Vagina (tissue), 2 donors: ENCODE measurements at regions not wholly inside any gene's neighbourhood (a gene's known extent, or its start where the extent isn't known, plus 50 kb on each side); places are given as distances from the start of the nearest gene placed in this dataset.
"Not testable (repeated sequence)": the region's sequence is repeated elsewhere in the genome, so short reads cannot be mapped to it uniquely, and the experiment has no call there.

ENCODE experiments used
- DNase-seq, 2 donors: peaks; one replicate each; pipeline ENCODE4 v3.0.0-alpha.2; 2017; ENCODE audit errors: extremely low spot score in 2 of 2
- H3K27ac ChIP-seq: fragments of 200-600 bp; sonication (generic); one replicate; pipeline ENCODE4 v1.5.1; 2019
- H3K27me3 ChIP-seq: fragments of 200-600 bp; sonication (generic); one replicate; pipeline ENCODE4 v1.5.1; 2019
- H3K36me3 ChIP-seq, 2 donors: fragments of 200-600 bp; sonication (generic); one replicate each; pipeline ENCODE4 v1.5.1; 2017 to 2019
- H3K4me1 ChIP-seq: fragments of 200-600 bp; sonication (generic); one replicate; pipeline ENCODE4 v1.5.1; 2019
- H3K4me3 ChIP-seq, 2 donors: fragments of 200-600 bp; sonication (generic); 1 replicate in 1 of 2; 2 replicates in 1 of 2; pipeline ENCODE4 v1.5.1; 2016 to 2019
- H3K9me3 ChIP-seq: fragments of 200-600 bp; sonication (generic); one replicate; pipeline ENCODE4 v1.5.1; 2019
- CTCF ChIP-seq, 3 experiments: fragments of 450-650 bp in 2 of 3; fragments of 200-600 bp in 1 of 3; sonication (generic) in 1 of 3; IDR thresholded peaks; one replicate each; pipeline ENCODE4 v1.5.1; 2017 to 2019; ENCODE audit warnings: antibody characterized with exemption in 3 of 3, mild to moderate bottlenecking in 2 of 3, moderate library complexity in 2 of 3
- POLR2A ChIP-seq, 2 donors: fragments of 450-650 bp; IDR thresholded peaks; one replicate each; pipeline ENCODE4 v1.6.1; 2017; ENCODE audit warnings: antibody characterized with exemption in 2 of 2, mild to moderate bottlenecking in 2 of 2, moderate library complexity in 2 of 2
- POLR2AphosphoS5 ChIP-seq, 2 donors: sonication (generic); formaldehyde crosslinking; IDR thresholded peaks; one replicate each; pipeline ENCODE4 v1.9.0; 2017; ENCODE audit warnings: antibody characterized with exemption in 2 of 2, mild to moderate bottlenecking in 2 of 2, low read depth in 1 of 2; ENCODE audit not compliant: insufficient read depth in 1 of 2
- intact Hi-C: fragments of 100-400 bp; cut with DNase I; formaldehyde crosslinking; loops from one replicate; pipeline ENCODE4 v1.15.1; 2023

GRCh38 chr10:65166272-65166671 lies 1645.1 kb downstream of the REEP3 start:
- intact Hi-C loops = no loop called here
- TF ChIP-seq POLR2A (IDR thresholded peaks at IDR 0.05) (no peak), POLR2AphosphoS5 (IDR thresholded peaks at IDR 0.05; ENCODE audit: insufficient read depth in 1 of 2, low read depth in 1 of 2) (no peak), CTCF (IDR thresholded peaks at IDR 0.05) (no peak)

GRCh38 chr10:65172249-65172648 lies 1651.0 kb downstream of the REEP3 start:
- Histone ChIP-seq H3K4me1 (no peaks in the 10 kb centered on the region), H3K27ac (no peak overlapping the region), H3K9me3 (no peaks in the 10 kb centered on the region), H3K36me3 (no peaks in the 10 kb centered on the region), H3K27me3 (no peaks in the 10 kb centered on the region), H3K4me3 (no peak overlapping the region)
- no peak for DNase-seq
- intact Hi-C loops = no loop called here
- TF ChIP-seq CTCF (IDR thresholded peaks at IDR 0.05) (no peak), POLR2A (IDR thresholded peaks at IDR 0.05) (no peak), POLR2AphosphoS5 (IDR thresholded peaks at IDR 0.05; ENCODE audit: insufficient read depth in 1 of 2, low read depth in 1 of 2) (no peak)

More at GRCh38 chr10:65166272-65166671, 1645.1 kb downstream of the REEP3 start:
- no peaks in the 10 kb centered on the region for H3K9me3 ChIP-seq
- no peak overlapping the region for H3K4me3 ChIP-seq
- no peak overlapping the region for H3K27ac ChIP-seq
- no peaks in the 10 kb centered on the region for H3K36me3 ChIP-seq
- no peaks in the 10 kb centered on the region for H3K4me1 ChIP-seq
- no peak for DNase-seq
- no peaks in the 10 kb centered on the region for H3K27me3 ChIP-seq

- H3K4me3 ChIP-seq = no peak overlapping the region
- H3K4me1 ChIP-seq = no peaks in the 10 kb centered on the region
- DNase-seq = no peak
- H3K27ac ChIP-seq = no peak overlapping the region
- H3K36me3 ChIP-seq = no peaks in the 10 kb centered on the region
- H3K27me3 ChIP-seq = no peaks in the 10 kb centered on the region
- intact Hi-C loops = no loop called here
- TF ChIP-seq POLR2A (IDR thresholded peaks at IDR 0.05) (no peak), CTCF (IDR thresholded peaks at IDR 0.05) (no peak), POLR2AphosphoS5 (IDR thresholded peaks at IDR 0.05; ENCODE audit: insufficient read depth in 1 of 2, low read depth in 1 of 2) (no peak)
- no peaks in the 10 kb centered on the region for H3K9me3 ChIP-seq
Observed at GRCh38 chr10:65176994-65177393, 1655.8 kb downstream of the REEP3 start.

- Histone ChIP-seq H3K9me3 (no peaks in the 10 kb centered on the region), H3K4me3 (no peak overlapping the region), H3K27ac (no peak overlapping the region), H3K4me1 (no peaks in the 10 kb centered on the region), H3K36me3 (no peaks in the 10 kb centered on the region), H3K27me3 (no peaks in the 10 kb centered on the region)
- DNase-seq = no peak
- TF ChIP-seq POLR2A (IDR thresholded peaks at IDR 0.05) = no peak
- no peak for TF ChIP-seq CTCF (IDR thresholded peaks at IDR 0.05)
- intact Hi-C loops = no loop called here
Observed at GRCh38 chr10:65183236-65183635, 1662.0 kb downstream of the REEP3 start.

- H3K27me3 ChIP-seq, H3K36me3 ChIP-seq, H3K27ac ChIP-seq, intact Hi-C loops, H3K4me3 ChIP-seq, H3K9me3 ChIP-seq, H3K4me1 ChIP-seq, DNase-seq: not testable (repeated sequence)
Observed at GRCh38 chr10:65186668-65187067, 1665.5 kb downstream of the REEP3 start.

- no peak overlapping the region for H3K4me3 ChIP-seq
- no peaks in the 10 kb centered on the region for H3K9me3 ChIP-seq
- no peak overlapping the region for H3K27ac ChIP-seq
- intact Hi-C loops = no loop called here
- no peak for DNase-seq
- no peaks in the 10 kb centered on the region for H3K27me3 ChIP-seq
- H3K4me1 ChIP-seq = no peaks in the 10 kb centered on the region
- no peak for TF ChIP-seq CTCF (IDR thresholded peaks at IDR 0.05)
- TF ChIP-seq POLR2A (IDR thresholded peaks at IDR 0.05) = no peak
- TF ChIP-seq POLR2AphosphoS5 (IDR thresholded peaks at IDR 0.05; ENCODE audit: insufficient read depth in 1 of 2, low read depth in 1 of 2) = no peak
- H3K36me3 ChIP-seq = no peaks in the 10 kb centered on the region
Observed at GRCh38 chr10:65194126-65194525, 1672.9 kb downstream of the REEP3 start.
